ENCODE measurements at regions not wholly inside any gene's neighbourhood (a gene's known extent, or its start where the extent isn't known, plus 50 kb on each side); places are given as distances from the start of the nearest gene placed in this dataset.

DNA sequence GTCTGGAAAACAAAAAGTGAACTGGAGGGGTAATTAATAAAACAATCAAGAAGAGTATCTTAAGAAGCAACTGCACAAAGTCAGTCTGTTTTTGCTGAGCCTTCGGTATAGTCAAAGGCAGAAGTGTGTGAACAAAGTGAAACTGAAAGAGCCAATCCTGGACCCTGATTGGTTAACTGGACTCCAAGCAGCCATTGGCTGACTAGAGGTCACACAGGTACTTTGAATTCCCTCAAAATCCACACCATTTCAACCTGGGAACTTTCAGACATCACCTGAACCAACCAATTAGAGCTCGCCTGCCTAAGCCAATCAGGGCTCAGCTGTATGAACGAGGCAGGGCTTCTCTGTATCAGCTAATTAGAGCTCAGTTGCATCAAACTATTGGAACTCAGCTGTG is 286.7 kb downstream of the TLE4 start:
- no peak for DNase-seq (ENCODE audit: low read depth in 1 of 2, low spot score in 2 of 2)
- no peak for FAIRE-seq

More for the DNA sequence above, 286.7 kb downstream of the TLE4 start:
- H2BK15ac ChIP-seq (ENCODE audit: low read length) = no peak overlapping the region
- no peak overlapping the region for H3K14ac ChIP-seq (ENCODE audit: insufficient read length)
- no peak overlapping the region for H3K9ac ChIP-seq (replicated peaks in 1 of 4; ENCODE audit: extremely low read depth in 1 of 4, low read depth in 3 of 4, low read length in 3 of 4)
- H3K4me2 ChIP-seq (ENCODE audit: insufficient read depth in 1 of 2, low read depth in 2 of 2, low read length in 2 of 2) = no peak overlapping the region
- H3K56ac ChIP-seq (replicated peaks; ENCODE audit: insufficient read length, low read depth, low read length) = no peak overlapping the region
- TF ChIP-seq HDAC6 (IDR thresholded peaks at IDR 0.05; ENCODE audit: low read depth, low read length) (no peak), SUZ12 (IDR thresholded peaks at IDR 0.05; ENCODE audit: low read length) (no peak), TAF7 (optimal IDR thresholded peaks at IDR 0.05; ENCODE audit: borderline replicate concordance, low read depth, low read length) (no peak), SP1 (IDR thresholded peaks at IDR 0.05; ENCODE audit: low read depth, low read length) (no peak), POU5F1 (IDR thresholded peaks at IDR 0.05; ENCODE audit: low read depth, low read length) (no peak), CEBPB (IDR thresholded peaks at IDR 0.05; ENCODE audit: low read depth, low read length) (no peak), SIX5 (IDR thresholded peaks at IDR 0.05; ENCODE audit: low read depth, low read length) (no peak)
- TF ChIP-seq, protein P1, sequence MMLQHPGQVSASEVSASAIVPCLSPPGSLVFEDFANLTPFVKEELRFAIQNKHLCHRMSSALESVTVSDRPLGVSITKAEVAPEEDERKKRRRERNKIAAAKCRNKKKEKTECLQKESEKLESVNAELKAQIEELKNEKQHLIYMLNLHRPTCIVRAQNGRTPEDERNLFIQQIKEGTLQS (IDR thresholded peaks at IDR 0.05; ENCODE audit: insufficient read depth, low read depth, low read length) = no peak
- H2BK120ac ChIP-seq (replicated peaks; ENCODE audit: low read depth, low read length) = no peak overlapping the region
- no peaks in the 10 kb centered on the region for H3K79me1 ChIP-seq (ENCODE audit: low read depth, low read length)
- 90% methylated on average over 3 of the region's 3 CpGs; no CpG with 5 or more reads in 1 of the 2 experiments for WGBS, 2 experiments (ENCODE audit: extremely low coverage in 1 of 2, insufficient coverage in 1 of 2, insufficient read length in 1 of 2, insufficient replicate concordance in 2 of 2, low coverage in 1 of 2, low lambda C conversion rate in 2 of 2, missing lambda C conversion rate in 1 of 2)
- POLR2A ChIA-PET (ENCODE audit: partially characterized antibody) = no interaction called here
- H3K4me1 ChIP-seq (replicated peaks in 1 of 4; ENCODE audit: control insufficient read depth in 3 of 4, insufficient read depth in 4 of 4, low read length in 3 of 4) = no peaks in the 10 kb centered on the region
- H3K4ac ChIP-seq (replicated peaks; ENCODE audit: insufficient read length, low read depth, low read length) = no peak overlapping the region
- no peak overlapping the region for H2BK20ac ChIP-seq (ENCODE audit: low read length)
- no peak overlapping the region for H2AFZ ChIP-seq (ENCODE audit: low read length)
- CTCF ChIA-PET (ENCODE audit: partially characterized antibody) = no interaction called here
- no peak overlapping the region for H2BK12ac ChIP-seq (ENCODE audit: low read depth, low read length)
- peaks cover 6 to 11% of the 10 kb centered on the region in 2 experiments; a peak in 3 of 4 replicates for H3K9me3 ChIP-seq (ENCODE audit: insufficient read depth in 2 of 2, low read depth in 1 of 2, low read length in 1 of 2)
- no peak overlapping the region for H3K4me3 ChIP-seq (ENCODE audit: extremely low read depth in 1 of 4, insufficient read depth in 2 of 4, low read depth in 3 of 4, low read length in 4 of 4)
- no peaks in the 10 kb centered on the region for H3K27me3 ChIP-seq (replicated peaks in 1 of 4; ENCODE audit: control insufficient read depth in 3 of 4, extremely low read depth in 1 of 4, insufficient read depth in 3 of 4, low read length in 3 of 4)
- H2AK5ac ChIP-seq (ENCODE audit: low read depth, low read length) = no peak overlapping the region
- no peaks in the 10 kb centered on the region for H3K36me3 ChIP-seq (ENCODE audit: control insufficient read depth in 2 of 4, insufficient read depth in 4 of 4, low read length in 3 of 4)
- no peak overlapping the region for H4K8ac ChIP-seq (ENCODE audit: extremely low read depth, insufficient read depth, low read length)
- no peak overlapping the region for H2BK5ac ChIP-seq (ENCODE audit: low read depth, low read length)
- H3K23me2 ChIP-seq (ENCODE audit: low read depth, low read length) = no peaks in the 10 kb centered on the region
- H3K79me2 ChIP-seq (ENCODE audit: control insufficient read depth in 1 of 2, insufficient read depth in 2 of 2, low read length in 2 of 2) = no peaks in the 10 kb centered on the region
- no peak overlapping the region for H4K91ac ChIP-seq (replicated peaks; ENCODE audit: insufficient read length, low read length)
- no peaks in the 10 kb centered on the region for H4K20me1 ChIP-seq (replicated peaks in 1 of 2; ENCODE audit: control insufficient read depth in 1 of 2, insufficient read depth in 2 of 2, low read length in 2 of 2)
- no peak overlapping the region for H4K5ac ChIP-seq (ENCODE audit: insufficient read length, low read depth, low read length)
- H3K18ac ChIP-seq (ENCODE audit: extremely low read depth, low read length) = no peak overlapping the region
- H3K27ac ChIP-seq (ENCODE audit: low read depth, low read length) = no peak overlapping the region
- no peak overlapping the region for H3K23ac ChIP-seq (ENCODE audit: insufficient read length)
